T-helper 1 cell treated with Interleukin-12 subunit alpha and Interleukin-12 subunit beta and Interleukin-4 antibody, amounts not matched to agents 30 μg/mL and 1 μg/mL, for 36 hours (primary cell): ENCODE measurements at regions not wholly inside any gene's neighbourhood (a gene's known extent, or its start where the extent isn't known, plus 50 kb on each side); places are given as distances from the start of the nearest gene placed in this dataset.
"Not testable (repeated sequence)": the region's sequence is repeated elsewhere in the genome, so short reads cannot be mapped to it uniquely, and the experiment has no call there.

Source experiments
- H3K27ac Mint-ChIP-seq: one replicate; pipeline ENCODE4 v1.8.0; 2021; ENCODE audit warnings: mild to moderate bottlenecking, mixed read lengths
- H3K27me3 Mint-ChIP-seq: one replicate; pipeline ENCODE4 v1.8.0; 2021; ENCODE audit warnings: low read depth, mixed read lengths
- H3K36me3 Mint-ChIP-seq: one replicate; pipeline ENCODE4 v1.8.0; 2021; ENCODE audit warnings: low read depth, mixed read lengths
- H3K4me1 Mint-ChIP-seq: one replicate; pipeline ENCODE4 v1.8.0; 2021; ENCODE audit warnings: low read depth, mixed read lengths
- H3K4me3 Mint-ChIP-seq: one replicate; pipeline ENCODE4 v1.8.0; 2021; ENCODE audit warnings: mild to moderate bottlenecking, moderate library complexity, mixed read lengths
- H3K9me3 Mint-ChIP-seq: one replicate; pipeline ENCODE4 v1.8.0; 2021; ENCODE audit warnings: mixed read lengths

DNA sequence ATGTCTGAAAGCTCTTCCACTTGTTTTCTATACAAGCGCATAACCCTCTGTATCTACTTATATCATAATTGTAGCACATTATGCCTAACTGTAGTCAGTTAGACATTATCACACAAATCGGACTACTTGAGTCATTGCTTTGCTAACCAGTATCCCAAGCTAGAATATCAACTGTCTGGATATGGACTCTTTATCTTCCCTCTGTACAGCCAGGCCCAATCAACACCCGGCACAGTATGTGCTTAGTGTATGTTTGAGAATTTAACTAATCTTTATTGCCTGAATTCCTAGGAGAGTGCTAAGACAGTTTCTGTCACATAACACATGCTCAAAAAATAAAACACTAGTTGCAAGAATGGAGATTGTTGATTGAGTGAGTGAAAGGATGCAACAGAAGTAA is 211.2 kb downstream of the ARL4A start:
- Mint-ChIP-seq H3K27ac (no peak overlapping the region), H3K36me3 (no peaks in the 10 kb centered on the region), H3K4me3 (no peak overlapping the region), H3K27me3 (no peaks in the 10 kb centered on the region), H3K9me3 (no peaks in the 10 kb centered on the region), H3K4me1 (no peaks in the 10 kb centered on the region)

- no peak overlapping the region for H3K4me3 Mint-ChIP-seq
- no peaks in the 10 kb centered on the region for H3K36me3 Mint-ChIP-seq
- H3K27ac Mint-ChIP-seq, result no peak overlapping the region
- H3K9me3 Mint-ChIP-seq, result no peaks in the 10 kb centered on the region
- no peaks in the 10 kb centered on the region for H3K4me1 Mint-ChIP-seq
- H3K27me3 Mint-ChIP-seq, result no peaks in the 10 kb centered on the region
Observed at GRCh38 chr7:12905671-12906070, 218.2 kb downstream of the ARL4A start.

DNA sequence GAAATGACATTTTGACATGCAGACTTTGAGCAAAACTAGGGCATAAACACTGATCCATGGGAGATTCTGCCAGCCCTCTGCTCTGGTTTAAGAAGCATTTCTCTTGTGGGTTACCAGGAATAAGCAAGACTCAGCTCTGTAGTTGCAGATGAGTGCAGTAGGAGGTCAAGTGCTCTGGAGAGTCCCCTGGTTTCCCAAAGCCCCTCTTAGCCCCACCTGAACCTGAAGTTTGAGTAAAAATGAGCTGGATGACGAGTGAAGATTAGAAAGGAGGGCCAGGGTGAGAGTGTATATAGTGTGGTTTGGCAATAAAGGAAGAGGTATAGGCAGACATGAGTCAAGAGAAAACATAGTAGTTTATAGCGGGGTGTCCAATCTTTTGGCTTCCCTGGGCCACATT is 220.3 kb downstream of the ARL4A start:
- no peaks in the 10 kb centered on the region for H3K4me1 Mint-ChIP-seq
- H3K27me3 Mint-ChIP-seq, result no peaks in the 10 kb centered on the region
- no peaks in the 10 kb centered on the region for H3K9me3 Mint-ChIP-seq
- no peaks in the 10 kb centered on the region for H3K36me3 Mint-ChIP-seq
- no peak overlapping the region for H3K27ac Mint-ChIP-seq
- H3K4me3 Mint-ChIP-seq, result no peak overlapping the region

GRCh38 chr7:12909483-12909882 is 222.1 kb downstream of the ARL4A start:
- Mint-ChIP-seq H3K27me3 (no peaks in the 10 kb centered on the region), H3K4me3 (no peak overlapping the region)

GRCh38 chr7:12911053-12911452 is 223.6 kb downstream of the ARL4A start:
- no peaks in the 10 kb centered on the region for H3K36me3 Mint-ChIP-seq
- H3K4me3 Mint-ChIP-seq, result no peak overlapping the region
- H3K27me3 Mint-ChIP-seq, result no peaks in the 10 kb centered on the region
- H3K4me1 Mint-ChIP-seq, result no peaks in the 10 kb centered on the region
- no peaks in the 10 kb centered on the region for H3K9me3 Mint-ChIP-seq
- H3K27ac Mint-ChIP-seq, result no peak overlapping the region

More at GRCh38 chr7:12909483-12909882, 222.1 kb downstream of the ARL4A start:
- Mint-ChIP-seq H3K27ac (no peak overlapping the region), H3K36me3 (no peaks in the 10 kb centered on the region), H3K9me3 (no peaks in the 10 kb centered on the region), H3K4me1 (no peaks in the 10 kb centered on the region)

DNA sequence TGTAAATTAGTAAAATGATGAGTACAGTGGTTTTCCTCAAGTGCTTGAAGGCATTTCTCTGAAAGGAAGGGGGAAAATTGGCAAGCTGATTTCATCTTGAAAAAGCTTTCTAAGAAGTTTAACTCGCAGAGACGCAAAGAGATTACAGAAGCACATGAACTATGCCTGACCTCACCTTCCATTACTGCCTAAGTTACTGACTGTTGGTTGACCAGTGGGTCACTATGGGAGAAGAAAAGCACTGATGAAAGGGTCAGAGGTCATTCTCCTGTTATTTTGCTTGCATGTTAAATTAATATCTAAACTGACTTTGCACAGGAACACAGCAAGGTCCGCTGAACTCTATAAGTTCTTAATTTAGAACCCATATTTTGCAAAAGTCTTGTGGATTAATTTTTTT is 225.6 kb downstream of the ARL4A start:
- no peaks in the 10 kb centered on the region for H3K9me3 Mint-ChIP-seq
- H3K36me3 Mint-ChIP-seq, result no peaks in the 10 kb centered on the region
- no peaks in the 10 kb centered on the region for H3K4me1 Mint-ChIP-seq
- no peaks in the 10 kb centered on the region for H3K27me3 Mint-ChIP-seq
- no peak overlapping the region for H3K27ac Mint-ChIP-seq
- no peak overlapping the region for H3K4me3 Mint-ChIP-seq

DNA sequence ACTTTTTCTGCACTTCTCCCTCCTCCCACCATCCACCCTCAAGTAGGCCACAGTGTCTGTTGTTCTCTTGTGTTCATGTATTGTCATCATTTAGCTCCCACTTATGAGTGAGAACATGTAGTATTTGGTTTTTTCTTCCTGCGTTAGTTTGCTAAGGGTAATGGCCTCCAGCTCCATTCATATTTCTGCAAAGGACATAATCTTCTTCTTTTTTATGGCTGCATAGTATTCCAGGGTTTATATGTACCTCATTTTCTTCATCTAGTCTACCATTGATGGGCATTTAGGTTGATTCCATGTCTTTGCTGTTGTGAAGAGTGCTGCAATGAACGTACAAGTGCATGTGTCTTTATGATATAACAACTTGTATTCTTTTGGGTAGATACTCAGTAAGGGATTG is 230.4 kb downstream of the ARL4A start:
- H3K27me3 Mint-ChIP-seq, result no peaks in the 10 kb centered on the region

GRCh38 chr7:12921751-12922345 is 234.4 kb downstream of the ARL4A start:
- no peaks in the 10 kb centered on the region for H3K9me3 Mint-ChIP-seq
- H3K4me3 Mint-ChIP-seq, result no peak overlapping the region
- H3K36me3 Mint-ChIP-seq, result no peaks in the 10 kb centered on the region
- H3K27ac Mint-ChIP-seq, result no peak overlapping the region
- no peaks in the 10 kb centered on the region for H3K27me3 Mint-ChIP-seq
- H3K4me1 Mint-ChIP-seq, result no peaks in the 10 kb centered on the region

More for the DNA sequence above, 230.4 kb downstream of the ARL4A start:
- Mint-ChIP-seq H3K36me3 (no peaks in the 10 kb centered on the region), H3K9me3 (no peaks in the 10 kb centered on the region), H3K27ac (no peak overlapping the region), H3K4me1 (no peaks in the 10 kb centered on the region), H3K4me3 (no peak overlapping the region)

DNA sequence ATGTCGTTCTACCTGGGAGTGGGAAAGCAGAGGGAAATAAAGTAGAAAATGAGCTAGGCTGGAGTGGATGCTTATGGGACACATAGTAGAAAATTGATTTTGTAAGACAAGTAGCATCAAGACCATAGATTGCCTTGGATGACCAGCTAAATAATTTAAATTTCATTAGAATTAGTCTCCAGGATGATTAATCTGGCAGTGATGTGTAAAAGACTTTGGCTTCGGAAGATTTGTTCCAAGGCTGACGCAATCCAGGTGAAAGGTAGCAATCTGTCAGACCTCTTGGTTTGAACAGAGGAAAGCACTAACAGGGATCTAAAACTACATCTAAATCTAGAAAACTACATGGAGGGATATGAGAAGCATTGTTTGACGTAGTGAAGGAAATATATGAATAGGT is 236.5 kb downstream of the ARL4A start:
- Mint-ChIP-seq H3K36me3 (no peaks in the 10 kb centered on the region), H3K27me3 (no peaks in the 10 kb centered on the region), H3K27ac (no peak overlapping the region), H3K4me1 (no peaks in the 10 kb centered on the region), H3K4me3 (no peak overlapping the region), H3K9me3 (no peaks in the 10 kb centered on the region)

- Mint-ChIP-seq H3K9me3 (no peaks in the 10 kb centered on the region), H3K36me3 (no peaks in the 10 kb centered on the region), H3K4me3 (no peak overlapping the region), H3K27me3 (no peaks in the 10 kb centered on the region), H3K4me1 (no peaks in the 10 kb centered on the region), H3K27ac (no peak overlapping the region)
Observed at GRCh38 chr7:12926206-12926605, 238.8 kb downstream of the ARL4A start.

GRCh38 chr7:12927635-12928434 is 240.4 kb downstream of the ARL4A start:
- no peak overlapping the region for H3K4me3 Mint-ChIP-seq
- H3K27ac Mint-ChIP-seq, result no peak overlapping the region
- no peaks in the 10 kb centered on the region for H3K9me3 Mint-ChIP-seq
- no peaks in the 10 kb centered on the region for H3K36me3 Mint-ChIP-seq
- no peaks in the 10 kb centered on the region for H3K4me1 Mint-ChIP-seq
- no peaks in the 10 kb centered on the region for H3K27me3 Mint-ChIP-seq

GRCh38 chr7:12929476-12930140 is 242.2 kb downstream of the ARL4A start:
- Mint-ChIP-seq H3K36me3 (no peaks in the 10 kb centered on the region), H3K9me3 (no peaks in the 10 kb centered on the region), H3K27ac (no peak overlapping the region), H3K4me3 (no peak overlapping the region), H3K27me3 (no peaks in the 10 kb centered on the region), H3K4me1 (no peaks in the 10 kb centered on the region)

DNA sequence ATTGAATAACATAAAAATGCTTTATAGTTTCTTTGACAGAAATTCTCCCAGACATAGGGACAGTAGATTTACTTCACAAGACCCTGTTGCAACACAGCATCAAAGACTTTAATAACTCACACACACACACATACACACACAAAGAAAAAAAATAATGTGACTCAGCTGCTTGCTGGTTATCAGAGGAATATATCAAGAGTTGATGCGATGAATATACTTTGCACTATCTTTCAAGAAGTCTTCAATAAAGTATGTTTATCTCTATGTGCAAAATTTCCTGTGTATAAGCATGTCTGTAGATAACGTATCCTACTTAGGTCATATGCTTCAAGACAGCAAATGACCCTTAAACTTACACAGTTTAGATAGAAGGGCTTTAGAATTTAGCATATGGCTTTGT is 243.1 kb downstream of the ARL4A start:
- Mint-ChIP-seq H3K4me3 (no peak overlapping the region), H3K27me3 (no peaks in the 10 kb centered on the region), H3K9me3 (no peaks in the 10 kb centered on the region), H3K36me3 (no peaks in the 10 kb centered on the region), H3K4me1 (no peaks in the 10 kb centered on the region), H3K27ac (no peak overlapping the region)

DNA sequence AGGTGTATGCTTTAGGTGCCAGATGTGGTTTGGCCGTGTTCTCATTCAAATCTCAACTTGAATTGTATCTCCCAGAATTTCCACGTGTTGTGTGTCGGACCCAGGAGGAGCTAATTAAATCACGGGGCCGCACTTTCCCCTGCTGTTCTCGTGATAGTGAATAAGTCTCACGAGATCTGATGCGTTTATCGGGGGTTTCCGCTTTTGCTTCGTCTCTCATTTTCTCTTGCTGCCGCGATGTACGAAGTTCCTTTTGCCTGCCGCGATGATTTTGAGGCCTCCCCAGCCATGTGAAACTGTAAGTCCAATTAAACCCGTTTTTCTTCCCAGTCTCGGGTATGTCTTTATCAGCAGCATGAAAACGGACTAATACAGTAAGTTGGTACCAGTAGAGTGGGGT is 244.0 kb downstream of the ARL4A start:
- H3K9me3 Mint-ChIP-seq, H3K4me1 Mint-ChIP-seq, H3K27ac Mint-ChIP-seq, H3K36me3 Mint-ChIP-seq, H3K27me3 Mint-ChIP-seq, H3K4me3 Mint-ChIP-seq: not testable (repeated sequence)

- no peak overlapping the region for H3K4me3 Mint-ChIP-seq
- H3K27ac Mint-ChIP-seq, result no peak overlapping the region
- no peaks in the 10 kb centered on the region for H3K27me3 Mint-ChIP-seq
- no peaks in the 10 kb centered on the region for H3K4me1 Mint-ChIP-seq
- no peaks in the 10 kb centered on the region for H3K36me3 Mint-ChIP-seq
- H3K9me3 Mint-ChIP-seq, result no peaks in the 10 kb centered on the region
Observed at GRCh38 chr7:12939694-12940093, 252.3 kb downstream of the ARL4A start.
